H9 (cell line): ENCODE measurements at regions not wholly inside any gene's neighbourhood (a gene's known extent, or its start where the extent isn't known, plus 50 kb on each side); places are given as distances from the start of the nearest gene placed in this dataset.

Source experiments
- DNase-seq: peaks from one replicate; pipeline ENCODE4 v3.0.0-alpha.2; 2017
- H2AFZ ChIP-seq: one replicate; pipeline ENCODE4 v1.6.1; 2013; ENCODE audit warnings: mild to moderate bottlenecking, low read length, control low read depth, moderate library complexity
- H2AK5ac ChIP-seq: 2 replicates; pipeline ENCODE4 v1.6.1; 2013; ENCODE audit warnings: low read length, control low read depth, mixed read lengths; ENCODE audit not compliant: insufficient read length
- H2BK120ac ChIP-seq: one replicate; pipeline ENCODE4 v1.6.1; 2013; ENCODE audit warnings: low read depth, mild to moderate bottlenecking, low read length, control low read depth, inconsistent platforms; ENCODE audit not compliant: poor library complexity, severe bottlenecking
- H2BK12ac ChIP-seq: 2 replicates; pipeline ENCODE4 v1.6.1; 2013; ENCODE audit warnings: low read length, control low read depth, mixed read lengths, low read depth; ENCODE audit not compliant: insufficient read length
- H2BK15ac ChIP-seq: 2 replicates; pipeline ENCODE4 v1.6.1; 2013; ENCODE audit warnings: low read depth, low read length, control low read depth
- H2BK20ac ChIP-seq: one replicate; pipeline ENCODE4 v1.6.1; 2013; ENCODE audit warnings: low read depth, mild to moderate bottlenecking, low read length, control low read depth, inconsistent platforms; ENCODE audit not compliant: poor library complexity, severe bottlenecking
- H2BK5ac ChIP-seq: 2 replicates; pipeline ENCODE4 v1.6.1; 2013; ENCODE audit warnings: low read length, control low read depth, mixed read lengths; ENCODE audit not compliant: insufficient read length
- H3K14ac ChIP-seq: 2 replicates; pipeline ENCODE4 v1.6.1; 2013; ENCODE audit warnings: low read length, control low read depth; ENCODE audit not compliant: insufficient read depth
- H3K18ac ChIP-seq: 2 replicates; pipeline ENCODE4 v1.6.1; 2013; ENCODE audit warnings: low read depth, mild to moderate bottlenecking, mixed read lengths, low read length, control low read depth; ENCODE audit not compliant: insufficient read length
- H3K23ac ChIP-seq: 2 replicates; pipeline ENCODE4 v1.6.1; 2013; ENCODE audit warnings: low read length, control low read depth, mixed read lengths, low read depth; ENCODE audit not compliant: insufficient read length
- H3K23me2 ChIP-seq: 2 replicates; pipeline ENCODE4 v1.6.1; 2013; ENCODE audit warnings: low read depth, mild to moderate bottlenecking, mixed read lengths, low read length, control low read depth; ENCODE audit not compliant: insufficient read length, poor library complexity, severe bottlenecking
- H3K27ac ChIP-seq: 2 replicates; pipeline ENCODE4 v1.5.1; 2013; ENCODE audit warnings: low read length, control low read depth, mixed read lengths, low read depth; ENCODE audit not compliant: insufficient read length
- H3K27me3 ChIP-seq: 2 replicates; pipeline ENCODE4 v1.6.1; 2013; ENCODE audit warnings: low read length, control low read depth, inconsistent platforms; ENCODE audit not compliant: insufficient read depth
- H3K4ac ChIP-seq: 2 replicates; pipeline ENCODE4 v1.6.1; 2013; ENCODE audit warnings: low read depth, mild to moderate bottlenecking, control low read depth, inconsistent platforms, low read length, moderate library complexity
- H3K4me1 ChIP-seq: 2 replicates; pipeline ENCODE4 v1.6.1; 2013; ENCODE audit warnings: low read length, control low read depth, inconsistent platforms; ENCODE audit not compliant: insufficient read depth
- H3K4me2 ChIP-seq: 2 replicates; pipeline ENCODE4 v1.6.1; 2013; ENCODE audit warnings: low read length, control low read depth, mixed read lengths; ENCODE audit not compliant: insufficient read length, insufficient read depth
- H3K56ac ChIP-seq: 2 replicates; pipeline ENCODE4 v1.6.1; 2013; ENCODE audit warnings: low read depth, mild to moderate bottlenecking, mixed read lengths, low read length, control low read depth; ENCODE audit not compliant: insufficient read length
- H3K79me1 ChIP-seq: 2 replicates; pipeline ENCODE4 v1.6.1; 2013; ENCODE audit warnings: low read depth, mild to moderate bottlenecking, moderate library complexity, low read length, control low read depth, inconsistent platforms; ENCODE audit not compliant: insufficient read depth, poor library complexity, severe bottlenecking
- H3K79me2 ChIP-seq: 2 replicates; pipeline ENCODE4 v1.6.1; 2013; ENCODE audit warnings: low read length, control low read depth, inconsistent platforms; ENCODE audit not compliant: insufficient read depth
- H3K9ac ChIP-seq: 2 replicates; pipeline ENCODE4 v1.6.1; 2013; ENCODE audit warnings: low read length, control low read depth, mixed read lengths; ENCODE audit not compliant: insufficient read length; ENCODE audit errors: extremely low read depth
- H3K9me3 ChIP-seq: one replicate; pipeline ENCODE4 v1.6.1; 2013; ENCODE audit warnings: low read depth, low read length, inconsistent platforms; ENCODE audit not compliant: control insufficient read depth
- H3T11ph ChIP-seq: one replicate; pipeline ENCODE4 v1.6.1; 2013; ENCODE audit warnings: mild to moderate bottlenecking, low read length, control low read depth, inconsistent platforms
- H4K20me1 ChIP-seq: one replicate; pipeline ENCODE4 v1.6.1; 2013; ENCODE audit not compliant: control insufficient read depth, insufficient read length, insufficient read depth
- H4K5ac ChIP-seq: 2 replicates; pipeline ENCODE4 v1.6.1; 2013; ENCODE audit warnings: low read depth, mild to moderate bottlenecking, mixed read lengths, low read length, control low read depth; ENCODE audit not compliant: insufficient read length
- H4K8ac ChIP-seq: replicated peaks from 2 replicates; pipeline ENCODE4 v1.6.1; 2013; ENCODE audit warnings: low read length, control low read depth, mixed read lengths, low read depth; ENCODE audit not compliant: insufficient read length
- H4K91ac ChIP-seq: 2 replicates; pipeline ENCODE4 v1.6.1; 2013; ENCODE audit warnings: low read depth, mild to moderate bottlenecking, moderate library complexity, mixed read lengths, low read length, control low read depth; ENCODE audit not compliant: insufficient read length
- H3K27ac Mint-ChIP-seq, 3 experiments: 2 replicates in 2 of 3; 3 replicates in 1 of 3; pipeline ENCODE4 v1.8.0; 2020 to 2021; ENCODE audit warnings: mixed read lengths in 3 of 3, mild to moderate bottlenecking in 1 of 3, moderate library complexity in 1 of 3
- H3K27me3 Mint-ChIP-seq: 2 replicates; pipeline ENCODE4 v1.8.0; 2021; ENCODE audit warnings: low read depth, mild to moderate bottlenecking, moderate library complexity, mixed read lengths
- H3K36me3 Mint-ChIP-seq, 3 experiments: 2 replicates in 2 of 3; 3 replicates in 1 of 3; pipeline ENCODE4 v1.8.0; 2020 to 2021; ENCODE audit warnings: low read depth in 3 of 3, mixed read lengths in 3 of 3; ENCODE audit not compliant: insufficient read depth in 1 of 3
- H3K4me1 Mint-ChIP-seq, 2 experiments: 2 replicates each; pipeline ENCODE4 v1.8.0; 2020; ENCODE audit warnings: mixed read lengths in 2 of 2
- H3K4me3 Mint-ChIP-seq, 2 experiments: 2 replicates in 1 of 2; 3 replicates in 1 of 2; pipeline ENCODE4 v1.8.0; 2020 to 2021; ENCODE audit warnings: mild to moderate bottlenecking in 2 of 2, mixed read lengths in 2 of 2, moderate library complexity in 1 of 2
- H3K9me3 Mint-ChIP-seq, 2 experiments: 2 replicates in 1 of 2; 3 replicates in 1 of 2; pipeline ENCODE4 v1.8.0; 2020; ENCODE audit warnings: mild to moderate bottlenecking in 2 of 2, mixed read lengths in 2 of 2, moderate library complexity in 1 of 2
- TF ChIP-seq, protein P1 (sequence below): fragments of 200-600 bp; sonication (generic); conservative IDR thresholded peaks from 3 replicates; pipeline ENCODE4 v1.8.0; 2021; ENCODE audit warnings: antibody characterized with exemption, mild to moderate bottlenecking

DNA sequence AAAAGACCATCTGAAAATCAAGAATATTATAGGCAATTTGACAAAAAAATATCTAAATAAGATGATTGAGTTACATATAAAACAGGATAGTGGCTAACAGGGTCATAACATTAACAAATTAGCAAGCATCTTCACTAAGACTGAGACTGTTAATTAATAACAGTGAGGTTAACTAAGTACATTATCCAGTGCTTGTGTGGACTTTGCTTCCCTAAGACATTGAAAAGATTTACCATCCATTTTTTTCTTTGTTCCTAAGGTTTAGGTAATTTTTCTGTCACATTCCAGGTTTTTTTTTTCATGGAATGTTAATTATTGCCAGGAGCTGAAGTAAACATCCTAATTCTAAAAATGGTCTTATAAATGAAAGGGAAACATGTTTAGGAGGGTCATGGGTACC, 227.6 kb downstream of the ANKRD7 start:
- Histone ChIP-seq H3K56ac (no peak overlapping the region), H2BK12ac (no peak overlapping the region), H4K5ac (no peak overlapping the region), H4K8ac (no peak overlapping the region), H3K4me1 (no peaks in the 10 kb centered on the region), H3K18ac (no peak overlapping the region), H3K79me1 (no peaks in the 10 kb centered on the region), H3K27ac (no peak overlapping the region), H4K91ac (no peak overlapping the region), H3K27me3 (no peaks in the 10 kb centered on the region), H3K4ac (no peak overlapping the region), H2BK20ac (no peak overlapping the region), H2BK120ac (no peak overlapping the region), H2BK15ac (no peak overlapping the region), H3K14ac (no peak overlapping the region), H3K9me3 (no peaks in the 10 kb centered on the region), H2BK5ac (no peak overlapping the region), H3K79me2 (no peaks in the 10 kb centered on the region), H3K23ac (no peak overlapping the region), H3K4me2 (no peak overlapping the region), H3K23me2 (no peaks in the 10 kb centered on the region), H4K20me1 (no peaks in the 10 kb centered on the region), H3T11ph (no peak overlapping the region), H2AK5ac (no peak overlapping the region), H2AFZ (no peak overlapping the region), H3K9ac (no peak overlapping the region)
- TF ChIP-seq, protein P1, sequence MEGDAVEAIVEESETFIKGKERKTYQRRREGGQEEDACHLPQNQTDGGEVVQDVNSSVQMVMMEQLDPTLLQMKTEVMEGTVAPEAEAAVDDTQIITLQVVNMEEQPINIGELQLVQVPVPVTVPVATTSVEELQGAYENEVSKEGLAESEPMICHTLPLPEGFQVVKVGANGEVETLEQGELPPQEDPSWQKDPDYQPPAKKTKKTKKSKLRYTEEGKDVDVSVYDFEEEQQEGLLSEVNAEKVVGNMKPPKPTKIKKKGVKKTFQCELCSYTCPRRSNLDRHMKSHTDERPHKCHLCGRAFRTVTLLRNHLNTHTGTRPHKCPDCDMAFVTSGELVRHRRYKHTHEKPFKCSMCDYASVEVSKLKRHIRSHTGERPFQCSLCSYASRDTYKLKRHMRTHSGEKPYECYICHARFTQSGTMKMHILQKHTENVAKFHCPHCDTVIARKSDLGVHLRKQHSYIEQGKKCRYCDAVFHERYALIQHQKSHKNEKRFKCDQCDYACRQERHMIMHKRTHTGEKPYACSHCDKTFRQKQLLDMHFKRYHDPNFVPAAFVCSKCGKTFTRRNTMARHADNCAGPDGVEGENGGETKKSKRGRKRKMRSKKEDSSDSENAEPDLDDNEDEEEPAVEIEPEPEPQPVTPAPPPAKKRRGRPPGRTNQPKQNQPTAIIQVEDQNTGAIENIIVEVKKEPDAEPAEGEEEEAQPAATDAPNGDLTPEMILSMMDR: no peak
- Mint-ChIP-seq H3K27me3 (no peaks in the 10 kb centered on the region), H3K27ac (no peak overlapping the region), H3K4me3 (no peak overlapping the region), H3K36me3 (peaks cover 0 to 7% (median 2%) of the 10 kb centered on the region in 3 experiments; a peak in 2 of 7 replicates), H3K4me1 (no peaks in the 10 kb centered on the region), H3K9me3 (peaks cover 0 to 10% of the 10 kb centered on the region in 2 experiments; a peak in 3 of 5 replicates)
- DNase-seq: no peak
